ENCODE measurements at regions not wholly inside any gene's neighbourhood (a gene's known extent, or its start where the extent isn't known, plus 50 kb on each side); places are given as distances from the start of the nearest gene placed in this dataset.
"Not testable (repeated sequence)": the region's sequence is repeated elsewhere in the genome, so short reads cannot be mapped to it uniquely, and the experiment has no call there.

DNA sequence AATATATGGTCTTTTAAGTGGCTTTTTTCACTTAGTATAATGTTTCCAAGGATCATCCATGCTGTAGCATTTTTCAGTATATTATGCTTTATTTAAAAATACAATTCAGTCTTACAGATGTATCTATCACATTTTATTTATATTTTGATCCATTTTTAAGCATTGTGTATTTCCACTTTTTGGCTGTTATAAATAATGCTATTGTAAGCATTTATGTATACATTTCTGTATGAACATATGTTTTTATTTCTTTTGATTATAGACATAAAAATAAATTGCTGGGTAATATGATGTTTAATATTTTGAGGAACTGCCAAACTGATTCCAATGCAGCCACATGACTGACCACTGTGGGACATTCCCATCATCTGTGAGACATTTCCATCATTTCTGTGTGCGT, 1662.0 kb downstream of the REEP3 start:
- no CpG with 5 or more reads among the region's 1 CpG for WGBS (ENCODE audit: insufficient coverage)
- Mint-ChIP-seq H3K4me1 (no peaks in the 10 kb centered on the region), H3K27me3 (ENCODE audit: low read depth in 2 of 2) (no peaks in the 10 kb centered on the region), H3K9me3 (peaks cover 17 to 19% of the 10 kb centered on the region in 2 donors), H3K4me3 (no peak overlapping the region), H3K27ac (no peak overlapping the region), H3K36me3 (peaks cover 28% of the 10 kb centered on the region)
- Histone ChIP-seq H3K36me3 (ENCODE audit: control insufficient read depth, insufficient read depth, low read length) (no peaks in the 10 kb centered on the region), H3K9me3 (ENCODE audit: control insufficient read depth, insufficient read depth, low read length) (no peaks in the 10 kb centered on the region), H3K4me1 (ENCODE audit: control insufficient read depth, insufficient read depth, low read length) (no peaks in the 10 kb centered on the region), H3K27me3 (ENCODE audit: control insufficient read depth, insufficient read depth, low read length) (no peaks in the 10 kb centered on the region), H3K4me3 (ENCODE audit: low read length) (no peak overlapping the region), H3K27ac (ENCODE audit: low read length) (no peak overlapping the region)
- ATAC-seq (no peak), DNase-seq (no peak)
- TF ChIP-seq, protein P1, sequence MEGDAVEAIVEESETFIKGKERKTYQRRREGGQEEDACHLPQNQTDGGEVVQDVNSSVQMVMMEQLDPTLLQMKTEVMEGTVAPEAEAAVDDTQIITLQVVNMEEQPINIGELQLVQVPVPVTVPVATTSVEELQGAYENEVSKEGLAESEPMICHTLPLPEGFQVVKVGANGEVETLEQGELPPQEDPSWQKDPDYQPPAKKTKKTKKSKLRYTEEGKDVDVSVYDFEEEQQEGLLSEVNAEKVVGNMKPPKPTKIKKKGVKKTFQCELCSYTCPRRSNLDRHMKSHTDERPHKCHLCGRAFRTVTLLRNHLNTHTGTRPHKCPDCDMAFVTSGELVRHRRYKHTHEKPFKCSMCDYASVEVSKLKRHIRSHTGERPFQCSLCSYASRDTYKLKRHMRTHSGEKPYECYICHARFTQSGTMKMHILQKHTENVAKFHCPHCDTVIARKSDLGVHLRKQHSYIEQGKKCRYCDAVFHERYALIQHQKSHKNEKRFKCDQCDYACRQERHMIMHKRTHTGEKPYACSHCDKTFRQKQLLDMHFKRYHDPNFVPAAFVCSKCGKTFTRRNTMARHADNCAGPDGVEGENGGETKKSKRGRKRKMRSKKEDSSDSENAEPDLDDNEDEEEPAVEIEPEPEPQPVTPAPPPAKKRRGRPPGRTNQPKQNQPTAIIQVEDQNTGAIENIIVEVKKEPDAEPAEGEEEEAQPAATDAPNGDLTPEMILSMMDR (IDR thresholded peaks at IDR 0.05): no peak
- intact Hi-C loops (cut with micrococcal nuclease): no loop called here

DNA sequence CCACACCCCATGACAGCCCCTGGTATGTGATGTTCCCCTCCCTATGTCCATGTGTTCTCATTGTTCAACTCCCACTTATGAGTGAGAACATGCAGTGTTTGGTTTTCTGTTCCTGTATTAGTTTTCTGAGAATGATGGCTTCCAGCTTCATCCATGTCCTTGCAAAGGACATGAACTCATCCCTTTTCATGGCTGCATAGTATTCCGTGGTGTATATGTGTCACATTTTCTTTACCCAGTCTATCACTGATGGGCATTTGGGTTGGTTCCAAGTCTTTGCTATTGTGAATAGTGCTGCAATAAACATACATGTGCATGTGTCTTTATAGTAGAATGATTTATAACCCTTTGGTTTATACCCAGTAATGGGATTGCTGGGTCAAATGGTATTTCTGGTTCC, 1665.5 kb downstream of the REEP3 start:
- H3K4me1 ChIP-seq (ENCODE audit: control insufficient read depth, insufficient read depth, low read length); H3K4me1 Mint-ChIP-seq; H3K27me3 Mint-ChIP-seq (ENCODE audit: low read depth in 2 of 2); H3K27ac ChIP-seq (ENCODE audit: low read length); ATAC-seq; H3K36me3 ChIP-seq (ENCODE audit: control insufficient read depth, insufficient read depth, low read length); H3K27ac Mint-ChIP-seq; H3K9me3 ChIP-seq (ENCODE audit: control insufficient read depth, insufficient read depth, low read length); H3K4me3 ChIP-seq (ENCODE audit: low read length); H3K4me3 Mint-ChIP-seq; DNase-seq; H3K36me3 Mint-ChIP-seq; H3K27me3 ChIP-seq (ENCODE audit: control insufficient read depth, insufficient read depth, low read length); intact Hi-C loops (cut with micrococcal nuclease): not testable (repeated sequence)
- peaks cover 9 to 11% of the 10 kb centered on the region in 2 donors for H3K9me3 Mint-ChIP-seq
- WGBS (ENCODE audit: insufficient coverage): no CpG with 5 or more reads among the region's 1 CpG

DNA sequence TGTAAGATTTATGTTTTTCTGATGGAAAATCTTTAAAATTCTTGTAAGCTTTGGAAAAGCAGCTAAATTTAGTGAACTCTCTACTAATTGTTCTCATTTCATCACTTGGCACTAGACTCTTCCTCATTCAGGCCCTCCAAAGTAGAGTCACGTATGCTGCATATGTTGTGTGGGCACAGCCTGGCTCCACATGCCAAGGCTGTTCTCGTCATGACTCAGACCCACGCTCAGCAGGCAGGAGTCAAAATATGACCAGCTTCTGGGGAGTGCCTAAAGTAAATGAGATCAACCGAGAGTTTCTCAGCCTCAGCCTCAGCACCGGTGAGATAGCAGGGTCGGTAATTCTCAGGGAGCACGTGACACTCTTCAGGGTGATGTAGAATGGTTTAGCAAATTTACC, 1672.9 kb downstream of the REEP3 start:
- Histone ChIP-seq H3K4me1 (ENCODE audit: control insufficient read depth, insufficient read depth, low read length) (no peaks in the 10 kb centered on the region), H3K27me3 (ENCODE audit: control insufficient read depth, insufficient read depth, low read length) (no peaks in the 10 kb centered on the region), H3K27ac (ENCODE audit: low read length) (no peak overlapping the region), H3K36me3 (ENCODE audit: control insufficient read depth, insufficient read depth, low read length) (no peaks in the 10 kb centered on the region), H3K4me3 (ENCODE audit: low read length) (no peak overlapping the region), H3K9me3 (ENCODE audit: control insufficient read depth, insufficient read depth, low read length) (no peaks in the 10 kb centered on the region)
- no peaks in the 10 kb centered on the region for H3K4me1 Mint-ChIP-seq
- TF ChIP-seq, protein P1 (IDR thresholded peaks at IDR 0.05): no peak
- H3K9me3 Mint-ChIP-seq: peaks cover 5 to 12% of the 10 kb centered on the region in 2 donors
- no peaks in the 10 kb centered on the region for H3K27me3 Mint-ChIP-seq (ENCODE audit: low read depth in 2 of 2)
- DNase-seq: no peak
- 91% methylated on average over 6 of the region's 7 CpGs for WGBS (ENCODE audit: insufficient coverage)
- no peak overlapping the region for H3K27ac Mint-ChIP-seq
- no peak overlapping the region for H3K4me3 Mint-ChIP-seq
- intact Hi-C loops (cut with micrococcal nuclease): no loop called here
- no peak for ATAC-seq
- no peaks in the 10 kb centered on the region for H3K36me3 Mint-ChIP-seq

DNA sequence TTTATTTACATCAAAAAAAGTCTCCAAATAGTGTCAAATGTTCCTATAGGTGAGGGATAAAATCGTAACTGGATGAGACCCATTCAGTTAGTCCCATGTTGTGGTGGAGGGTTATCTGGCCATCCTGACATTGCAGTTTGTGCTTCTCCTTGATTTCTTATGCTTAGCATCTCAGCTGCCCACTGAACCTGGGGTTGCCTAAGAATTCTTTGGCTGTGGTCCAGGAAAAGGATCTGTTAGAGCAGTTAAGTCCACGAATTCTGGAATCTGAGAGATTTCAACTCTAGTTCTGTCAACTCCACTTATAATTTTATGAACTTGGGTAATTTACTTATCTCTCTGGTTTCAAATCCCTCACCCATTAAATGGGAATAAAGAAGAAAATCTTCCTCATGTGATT, 1673.4 kb downstream of the REEP3 start:
- H3K4me3 ChIP-seq (ENCODE audit: low read length): no peak overlapping the region
- H3K4me1 Mint-ChIP-seq: no peaks in the 10 kb centered on the region
- TF ChIP-seq, protein P1 (IDR thresholded peaks at IDR 0.05): no peak
- H3K9me3 ChIP-seq (ENCODE audit: control insufficient read depth, insufficient read depth, low read length): no peaks in the 10 kb centered on the region
- no peaks in the 10 kb centered on the region for H3K27me3 Mint-ChIP-seq (ENCODE audit: low read depth in 2 of 2)
- DNase-seq (no peak), ATAC-seq (no peak)
- no peak overlapping the region for H3K27ac ChIP-seq (ENCODE audit: low read length)
- WGBS (ENCODE audit: insufficient coverage): 75% methylated on average over 1 of the region's 2 CpGs
- no peaks in the 10 kb centered on the region for H3K27me3 ChIP-seq (ENCODE audit: control insufficient read depth, insufficient read depth, low read length)
- no peak overlapping the region for H3K4me3 Mint-ChIP-seq
- no peaks in the 10 kb centered on the region for H3K4me1 ChIP-seq (ENCODE audit: control insufficient read depth, insufficient read depth, low read length)
- intact Hi-C loops (cut with micrococcal nuclease): no loop called here
- no peaks in the 10 kb centered on the region for H3K36me3 Mint-ChIP-seq
- H3K9me3 Mint-ChIP-seq: peaks cover 5 to 12% of the 10 kb centered on the region in 2 donors
- no peaks in the 10 kb centered on the region for H3K36me3 ChIP-seq (ENCODE audit: control insufficient read depth, insufficient read depth, low read length)
- no peak overlapping the region for H3K27ac Mint-ChIP-seq

Data from natural killer cell (primary cell).